Activated T-helper 2 cell treated with anti-CD3 and anti-CD28 coated beads, Interferon-gamma antibody, Interleukin-2, Interleukin-4, amounts not matched to agents 10 μg/mL and 5 μg/mL and 100 μg/mL, durations not matched to agents 14 hours and 24 hours and 36 hours (primary cell): ENCODE measurements at regions not wholly inside any gene's neighbourhood (a gene's known extent, or its start where the extent isn't known, plus 50 kb on each side); places are given as distances from the start of the nearest gene placed in this dataset.

ENCODE experiments used
- DNase-seq: peaks from one replicate; pipeline ENCODE4 v3.0.0; 2021; ENCODE audit warnings: low spot score
- H3K27ac Mint-ChIP-seq: one replicate; pipeline ENCODE4 v1.8.0; 2021; ENCODE audit warnings: mixed read lengths
- H3K27me3 Mint-ChIP-seq: one replicate; pipeline ENCODE4 v1.8.0; 2021; ENCODE audit warnings: low read depth, mixed read lengths
- H3K36me3 Mint-ChIP-seq: one replicate; pipeline ENCODE4 v1.8.0; 2021; ENCODE audit warnings: low read depth, mixed read lengths
- H3K4me1 Mint-ChIP-seq: one replicate; pipeline ENCODE4 v1.8.0; 2021; ENCODE audit warnings: low read depth, mixed read lengths
- H3K4me3 Mint-ChIP-seq: one replicate; pipeline ENCODE4 v1.8.0; 2021; ENCODE audit warnings: low read depth, mild to moderate bottlenecking, moderate library complexity, mixed read lengths
- H3K9me3 Mint-ChIP-seq: one replicate; pipeline ENCODE4 v1.8.0; 2021; ENCODE audit warnings: mixed read lengths
- intact Hi-C: fragments of 100-400 bp; cut with micrococcal nuclease; formaldehyde crosslinking; loops from one replicate; pipeline ENCODE4 v1.15.1; 2023

DNA sequence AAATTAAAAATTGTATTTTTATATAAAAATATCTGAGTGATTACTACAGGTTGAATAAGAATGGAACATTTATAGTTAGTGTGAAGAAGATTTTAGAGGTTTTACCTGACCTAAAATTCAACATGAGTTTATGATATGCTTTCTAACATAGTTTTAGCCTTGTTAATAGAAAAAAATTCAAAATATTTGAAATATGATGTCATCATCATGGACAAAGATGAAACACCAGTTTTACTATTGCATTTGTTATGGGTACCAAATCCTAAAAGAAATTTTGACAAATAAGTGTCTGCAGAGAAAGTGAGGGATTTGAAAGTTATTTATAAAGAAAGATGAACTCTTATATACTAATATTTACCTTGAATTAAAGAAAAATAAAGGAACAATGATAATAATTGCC is 479.7 kb downstream of the TBC1D32 start:
- intact Hi-C loops: no loop called here
- H3K27me3 Mint-ChIP-seq: no peaks in the 10 kb centered on the region
- no peaks in the 10 kb centered on the region for H3K36me3 Mint-ChIP-seq
- no peaks in the 10 kb centered on the region for H3K4me1 Mint-ChIP-seq
- no peaks in the 10 kb centered on the region for H3K9me3 Mint-ChIP-seq
- no peak overlapping the region for H3K4me3 Mint-ChIP-seq
- no peak for DNase-seq
- no peak overlapping the region for H3K27ac Mint-ChIP-seq

GRCh38 chr6:120853489-120853888 is 480.8 kb downstream of the TBC1D32 start:
- H3K36me3 Mint-ChIP-seq: no peaks in the 10 kb centered on the region
- intact Hi-C loops: no loop called here
- H3K27me3 Mint-ChIP-seq: no peaks in the 10 kb centered on the region
- DNase-seq: no peak
- no peaks in the 10 kb centered on the region for H3K9me3 Mint-ChIP-seq
- H3K27ac Mint-ChIP-seq: no peak overlapping the region
- no peaks in the 10 kb centered on the region for H3K4me1 Mint-ChIP-seq
- H3K4me3 Mint-ChIP-seq: no peak overlapping the region

GRCh38 chr6:120852293-120852849 is 481.9 kb downstream of the TBC1D32 start:
- Mint-ChIP-seq H3K27me3 (no peaks in the 10 kb centered on the region), H3K4me1 (no peaks in the 10 kb centered on the region), H3K9me3 (no peaks in the 10 kb centered on the region), H3K4me3 (no peak overlapping the region), H3K36me3 (no peaks in the 10 kb centered on the region), H3K27ac (no peak overlapping the region)
- DNase-seq: no peak
- intact Hi-C loops: no loop called here

- H3K9me3 Mint-ChIP-seq: no peaks in the 10 kb centered on the region
- H3K27me3 Mint-ChIP-seq: no peaks in the 10 kb centered on the region
- H3K4me1 Mint-ChIP-seq: no peaks in the 10 kb centered on the region
- no peak overlapping the region for H3K27ac Mint-ChIP-seq
- DNase-seq: no peak
- no peaks in the 10 kb centered on the region for H3K36me3 Mint-ChIP-seq
- intact Hi-C loops: no loop called here
- no peak overlapping the region for H3K4me3 Mint-ChIP-seq
Observed at GRCh38 chr6:120826253-120826652, 508.0 kb downstream of the TBC1D32 start.

DNA sequence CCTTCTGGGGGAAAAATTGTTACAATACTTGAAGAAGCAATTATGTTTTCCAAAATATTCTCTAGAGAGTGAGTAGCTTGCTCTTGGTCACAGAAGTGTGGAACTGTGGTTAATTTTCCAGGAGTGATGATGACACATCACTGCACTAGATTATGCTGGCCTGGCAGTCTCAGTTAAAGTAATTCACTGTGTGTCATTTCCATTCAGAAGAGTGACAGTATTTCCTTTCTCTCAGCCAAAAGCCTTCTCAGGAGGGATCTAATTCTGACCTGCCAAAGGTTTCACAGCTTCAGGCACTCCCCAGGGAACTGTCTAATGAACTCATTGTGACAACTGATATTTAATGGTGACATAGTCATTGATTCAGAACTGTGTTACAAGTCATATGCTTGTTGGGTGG is 517.5 kb downstream of the TBC1D32 start:
- no peaks in the 10 kb centered on the region for H3K27me3 Mint-ChIP-seq
- H3K9me3 Mint-ChIP-seq: no peaks in the 10 kb centered on the region
- H3K4me3 Mint-ChIP-seq: no peak overlapping the region
- no peaks in the 10 kb centered on the region for H3K4me1 Mint-ChIP-seq
- no peaks in the 10 kb centered on the region for H3K36me3 Mint-ChIP-seq
- intact Hi-C loops: no loop called here
- H3K27ac Mint-ChIP-seq: no peak overlapping the region
- DNase-seq: no peak

- no peak for DNase-seq
- Mint-ChIP-seq H3K4me1 (no peaks in the 10 kb centered on the region), H3K4me3 (no peak overlapping the region), H3K27me3 (no peaks in the 10 kb centered on the region), H3K36me3 (no peaks in the 10 kb centered on the region), H3K27ac (no peak overlapping the region), H3K9me3 (peaks cover 9% of the 10 kb centered on the region)
- intact Hi-C loops: no loop called here
Observed at GRCh38 chr6:120805276-120805675, 529.0 kb downstream of the TBC1D32 start.

DNA sequence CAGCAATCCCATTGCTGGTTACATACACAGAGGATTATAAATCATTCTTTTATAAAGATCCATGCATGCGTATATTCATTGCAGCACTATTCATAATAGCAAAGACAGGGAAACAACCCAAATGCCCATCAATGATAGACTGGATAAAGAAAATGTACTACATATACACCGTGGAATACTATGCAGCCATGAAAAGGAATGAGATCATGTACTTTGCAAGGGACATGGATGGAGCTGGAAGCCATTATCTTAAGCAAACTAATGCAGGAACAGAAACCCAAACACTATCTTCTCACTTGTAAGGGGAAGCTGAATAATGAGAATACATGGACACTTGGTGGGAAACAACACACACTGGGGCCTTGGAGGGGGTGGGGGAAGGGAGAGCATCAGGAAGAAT is 529.7 kb downstream of the TBC1D32 start:
- Mint-ChIP-seq H3K27ac (no peak overlapping the region), H3K27me3 (no peaks in the 10 kb centered on the region), H3K36me3 (no peaks in the 10 kb centered on the region), H3K4me3 (no peak overlapping the region), H3K4me1 (no peaks in the 10 kb centered on the region), H3K9me3 (peaks cover 9% of the 10 kb centered on the region)
- no peak for DNase-seq
- intact Hi-C loops: no loop called here

DNA sequence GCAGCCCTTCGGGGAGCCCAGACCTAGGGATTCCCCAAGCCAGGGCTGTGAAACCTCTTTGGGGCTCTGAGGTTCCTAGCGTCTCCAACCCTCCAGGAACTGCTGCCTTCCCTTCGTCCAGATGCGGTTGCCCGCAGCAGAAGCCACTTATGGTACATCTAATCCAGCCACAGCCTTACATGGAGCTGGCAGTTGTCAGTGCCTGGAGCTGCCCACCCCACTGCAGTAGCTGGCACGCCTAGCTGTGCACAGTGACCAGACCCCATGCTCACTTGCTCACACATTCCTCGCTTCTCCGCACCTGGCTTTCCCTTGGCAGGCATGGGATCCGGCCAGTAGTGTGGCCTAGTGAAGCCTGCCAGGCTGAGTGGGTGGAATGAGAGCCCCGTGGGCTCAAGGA is 547.6 kb downstream of the TBC1D32 start:
- Mint-ChIP-seq H3K4me3 (no peak overlapping the region), H3K4me1 (no peaks in the 10 kb centered on the region), H3K36me3 (no peaks in the 10 kb centered on the region), H3K9me3 (no peaks in the 10 kb centered on the region), H3K27me3 (no peaks in the 10 kb centered on the region), H3K27ac (no peak overlapping the region)
- intact Hi-C loops: no loop called here
- DNase-seq: no peak

- Mint-ChIP-seq H3K4me3 (no peak overlapping the region), H3K36me3 (no peaks in the 10 kb centered on the region), H3K27ac (no peak overlapping the region), H3K27me3 (no peaks in the 10 kb centered on the region), H3K9me3 (no peaks in the 10 kb centered on the region), H3K4me1 (no peaks in the 10 kb centered on the region)
- DNase-seq: no peak
- intact Hi-C loops: no loop called here
Observed at GRCh38 chr6:120786256-120786655, 548.0 kb downstream of the TBC1D32 start.

- no peak overlapping the region for H3K27ac Mint-ChIP-seq
- no peaks in the 10 kb centered on the region for H3K36me3 Mint-ChIP-seq
- no peaks in the 10 kb centered on the region for H3K27me3 Mint-ChIP-seq
- no peak overlapping the region for H3K4me3 Mint-ChIP-seq
- H3K9me3 Mint-ChIP-seq: no peaks in the 10 kb centered on the region
- intact Hi-C loops: no loop called here
- H3K4me1 Mint-ChIP-seq: no peaks in the 10 kb centered on the region
- DNase-seq: no peak
Observed at GRCh38 chr6:120785459-120786086, 548.7 kb downstream of the TBC1D32 start.

DNA sequence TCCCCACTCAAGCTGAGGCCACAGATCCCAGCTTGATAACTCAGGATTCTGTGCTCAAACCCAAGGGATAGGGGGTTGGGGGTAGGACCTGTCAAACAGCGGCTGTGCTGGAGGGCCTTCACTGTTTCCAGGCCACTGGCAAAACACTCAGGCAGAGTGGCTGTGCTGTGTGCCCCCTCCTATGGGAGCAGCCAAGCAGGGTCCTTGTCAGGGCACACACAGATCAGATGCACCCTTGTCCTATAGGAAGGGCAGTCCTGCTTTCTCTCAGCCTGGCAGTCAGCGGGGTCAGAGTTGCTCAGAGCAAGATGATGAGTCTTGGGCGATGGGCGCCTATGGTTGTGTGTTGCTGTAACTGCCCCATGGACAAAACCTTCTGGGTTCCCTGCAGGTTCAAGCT is 554.8 kb downstream of the TBC1D32 start:
- Mint-ChIP-seq H3K4me3 (no peak overlapping the region), H3K27ac (no peak overlapping the region), H3K36me3 (no peaks in the 10 kb centered on the region), H3K4me1 (no peaks in the 10 kb centered on the region), H3K9me3 (no peaks in the 10 kb centered on the region), H3K27me3 (no peaks in the 10 kb centered on the region)
- intact Hi-C loops: no loop called here
- DNase-seq: no peak

- Mint-ChIP-seq H3K4me1 (no peaks in the 10 kb centered on the region), H3K36me3 (no peaks in the 10 kb centered on the region), H3K4me3 (no peak overlapping the region), H3K27ac (no peak overlapping the region), H3K9me3 (no peaks in the 10 kb centered on the region), H3K27me3 (no peaks in the 10 kb centered on the region)
- no peak for DNase-seq
- intact Hi-C loops: no loop called here
Observed at GRCh38 chr6:120775698-120776097, 558.6 kb downstream of the TBC1D32 start.

DNA sequence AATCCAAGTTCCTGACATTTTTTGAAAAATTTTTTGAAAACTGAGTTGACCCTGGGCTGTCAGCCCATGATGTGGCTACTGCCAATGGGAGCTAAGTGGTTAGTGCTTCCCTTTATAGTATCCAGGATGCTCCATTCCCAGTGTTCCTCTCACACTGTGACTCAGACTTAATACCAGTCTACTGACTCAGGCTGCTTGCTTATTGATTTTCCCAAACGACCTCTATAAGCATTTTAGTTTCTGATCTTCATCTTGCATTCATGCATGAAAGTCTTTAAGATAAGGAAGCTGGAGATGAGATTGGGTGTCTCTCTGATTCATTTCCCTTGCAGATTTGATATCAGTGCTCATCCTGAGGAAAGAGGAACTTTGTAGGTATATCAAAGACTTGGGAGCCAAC is 560.0 kb downstream of the TBC1D32 start:
- no peaks in the 10 kb centered on the region for H3K9me3 Mint-ChIP-seq
- H3K4me3 Mint-ChIP-seq: no peak overlapping the region
- intact Hi-C loops: no loop called here

DNA sequence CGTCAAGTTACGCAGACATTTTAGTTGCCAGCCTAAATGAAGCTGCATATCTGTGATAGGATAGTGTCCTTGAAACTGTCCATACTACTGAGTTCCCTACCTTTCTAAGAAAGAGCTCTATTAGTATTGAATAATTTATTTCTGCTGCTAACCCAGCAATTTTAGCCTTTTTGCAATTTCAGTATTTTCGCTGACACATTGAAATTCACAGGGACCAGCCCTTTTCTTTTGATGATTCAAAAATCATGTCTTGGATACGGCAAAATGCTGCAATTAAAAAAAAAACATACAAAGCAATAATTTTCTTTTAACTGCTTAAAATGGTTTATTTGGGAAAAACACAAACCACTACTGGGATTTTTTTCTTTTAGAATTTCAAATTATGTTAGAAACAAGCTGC is 563.3 kb downstream of the TBC1D32 start:
- intact Hi-C loops: no loop called here
- no peak for DNase-seq
- Mint-ChIP-seq H3K4me3 (no peak overlapping the region), H3K27me3 (no peaks in the 10 kb centered on the region), H3K27ac (no peak overlapping the region), H3K36me3 (no peaks in the 10 kb centered on the region), H3K9me3 (no peaks in the 10 kb centered on the region), H3K4me1 (no peaks in the 10 kb centered on the region)

More for the DNA sequence above, 560.0 kb downstream of the TBC1D32 start:
- Mint-ChIP-seq H3K4me1 (no peaks in the 10 kb centered on the region), H3K27me3 (no peaks in the 10 kb centered on the region), H3K27ac (no peak overlapping the region), H3K36me3 (no peaks in the 10 kb centered on the region)
- DNase-seq: no peak
